ENCODE measurements at regions not wholly inside any gene's neighbourhood (a gene's known extent, or its start where the extent isn't known, plus 50 kb on each side); places are given as distances from the start of the nearest gene placed in this dataset.

GRCh38 chr20:19926591-19926990 is 90.6 kb upstream of the NAA20 start:
- DNase-seq (ENCODE audit: low spot score) = no peak
- no peak for ATAC-seq (ENCODE audit: low FRiP score)
- TF ChIP-seq CTCF (IDR thresholded peaks at IDR 0.05) = no peak

- no peak for DNase-seq (ENCODE audit: low spot score)
- TF ChIP-seq CTCF (IDR thresholded peaks at IDR 0.05) = no peak
- peak; percentile 55 for ATAC-seq (ENCODE audit: low FRiP score)
These were observed 88.7 kb upstream of the NAA20 start for GRCh38 chr20:19928328-19929011.

GRCh38 chr20:19929012-19929360 is 88.2 kb upstream of the NAA20 start:
- DNase-seq (ENCODE audit: low spot score) (no peak), ATAC-seq (ENCODE audit: low FRiP score) (no peak)
- no peak for TF ChIP-seq CTCF (IDR thresholded peaks at IDR 0.05)

GRCh38 chr20:19929481-19930145 is 87.5 kb upstream of the NAA20 start:
- ATAC-seq (ENCODE audit: low FRiP score) (no peak), DNase-seq (ENCODE audit: low spot score) (no peak)
- TF ChIP-seq CTCF (IDR thresholded peaks at IDR 0.05) = no peak

GRCh38 chr20:19930426-19930825 is 86.7 kb upstream of the NAA20 start:
- DNase-seq (ENCODE audit: low spot score) = no peak
- no peak for ATAC-seq (ENCODE audit: low FRiP score)
- TF ChIP-seq CTCF (IDR thresholded peaks at IDR 0.05) = no peak

- TF ChIP-seq CTCF (IDR thresholded peaks at IDR 0.05) = no peak
- DNase-seq (ENCODE audit: low spot score) = no peak
- peak; percentile 91 for ATAC-seq (ENCODE audit: low FRiP score)
These were observed 84.9 kb upstream of the NAA20 start for GRCh38 chr20:19932170-19932667.

Data from omental fat pad (tissue), 3 donors.